PFSK-1 (cell line): ENCODE measurements at regions not wholly inside any gene's neighbourhood (a gene's known extent, or its start where the extent isn't known, plus 50 kb on each side); places are given as distances from the start of the nearest gene placed in this dataset.

Experiments
- POLR2AphosphoS5 ChIP-seq: IDR thresholded peaks from 2 replicates; pipeline ENCODE4 v1.6.1; 2012; ENCODE audit warnings: low read depth, mild to moderate bottlenecking, control low read depth, low read length, moderate library complexity
- REST ChIP-seq, 2 experiments: IDR thresholded peaks; 2 replicates each; pipeline versions ENCODE4 v1.6.1 to v1.8.0; 2011 to 2012; ENCODE audit warnings: low read depth in 2 of 2, low read length in 2 of 2, control low read depth in 1 of 2, inconsistent platforms in 1 of 2, mild to moderate bottlenecking in 1 of 2, moderate library complexity in 1 of 2; ENCODE audit not compliant: insufficient read depth in 1 of 2
- TAF1 ChIP-seq: IDR thresholded peaks from 2 replicates; pipeline ENCODE4 v1.6.1; 2012; ENCODE audit warnings: low read length, control low read depth, borderline replicate concordance; ENCODE audit not compliant: insufficient read depth

DNA sequence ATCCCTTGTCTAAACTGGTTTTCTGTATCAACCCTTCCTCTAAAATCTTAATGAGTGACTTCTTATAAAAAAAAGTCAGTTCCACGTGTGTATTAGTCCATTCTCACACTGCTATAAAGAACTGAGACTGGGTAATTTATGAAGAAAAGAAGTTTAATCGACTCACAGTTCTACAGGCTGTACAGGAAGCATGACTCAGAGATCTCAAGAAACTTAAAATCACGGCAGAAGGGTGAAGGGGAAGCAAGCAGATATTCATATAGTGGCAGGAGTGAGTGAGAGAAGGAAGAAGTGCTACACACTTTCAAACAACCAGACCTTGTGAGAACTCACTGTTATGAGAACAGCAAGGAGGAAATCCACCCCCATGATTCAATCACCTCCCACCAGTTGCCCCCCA lies 307.8 kb upstream of the ARRDC3 start:
- no peak for TF ChIP-seq POLR2AphosphoS5
- no peak for TF ChIP-seq REST (IDR thresholded peaks at IDR 0.05; ENCODE audit: insufficient read depth in 1 of 2, low read depth in 2 of 2, low read length in 2 of 2)
- no peak for TF ChIP-seq TAF1
